Psoas muscle (tissue), 7 donors: ENCODE measurements at regions not wholly inside any gene's neighbourhood (a gene's known extent, or its start where the extent isn't known, plus 50 kb on each side); places are given as distances from the start of the nearest gene placed in this dataset.
"Not testable (repeated sequence)": the region's sequence is repeated elsewhere in the genome, so short reads cannot be mapped to it uniquely, and the experiment has no call there.

Experiments used
- ATAC-seq, 4 donors: fragments of 200-7000 bp; cut with Tn5 transposase; one replicate each; pipeline ENCODE4 v1.9.1; 2020; ENCODE audit warnings: moderate library complexity in 3 of 4, mild to moderate bottlenecking in 2 of 4
- DNase-seq, 2 donors: peaks; one replicate each; pipeline ENCODE4 v3.0.0-alpha.2; 2020
- H3K27ac ChIP-seq: fragments of 200-600 bp; one replicate; pipeline ENCODE4 v1.8.0; 2022
- H3K27me3 ChIP-seq, 3 donors: fragments of 200-600 bp in 1 of 3; one replicate each; pipeline versions ENCODE4 v1.6.1 to v1.8.0; 2013 to 2022; ENCODE audit warnings: low read length in 2 of 3, mild to moderate bottlenecking in 2 of 3, moderate library complexity in 1 of 3; ENCODE audit not compliant: insufficient read depth in 3 of 3
- H3K36me3 ChIP-seq, 2 donors: fragments of 200-600 bp in 1 of 2; one replicate each; pipeline versions ENCODE4 v1.6.1 to v1.8.0; 2013 to 2022; ENCODE audit warnings: low read depth in 1 of 2, mild to moderate bottlenecking in 1 of 2, moderate library complexity in 1 of 2; ENCODE audit not compliant: insufficient read depth in 1 of 2
- H3K4me1 ChIP-seq: fragments of 200-600 bp; one replicate; pipeline ENCODE4 v1.8.0; 2022
- H3K4me3 ChIP-seq: fragments of 200-600 bp; one replicate; pipeline ENCODE4 v1.8.0; 2022; ENCODE audit warnings: mild to moderate bottlenecking
- H3K9me3 ChIP-seq: fragments of 200-600 bp; one replicate; pipeline ENCODE4 v1.8.0; 2022
- CTCF ChIP-seq: fragments of 200-600 bp; IDR thresholded peaks from one replicate; pipeline ENCODE4 v1.8.0; 2022; ENCODE audit warnings: antibody characterized with exemption
- WGBS, 3 donors: extraction: QIAGEN DNeasy Blood & Tissue Kit; methylation state at CpG; one replicate each; pipeline versions ENCODE4 v1.1.6 to v1.1.7; 2013; 5-methylcytosine and 5-hydroxymethylcytosine counted together
- intact Hi-C, 2 donors: fragments of 100-400 bp; cut with DNase I; formaldehyde crosslinking; loops; one replicate each; pipeline versions ENCODE4 v1.11.0 to v1.14.2; 2022
- donor health status: healthy with polysubstance abuse.
- donor health status: DM: no; HTN: no; CAD: no; lungs with moderate emphysema.
- donor health status: Bipolar disorder and iron deficiency.
- donor health status: healthy.
- donor health status: DM: yes; HTN: yes; CAD: no.
- donor health status: DM: no; HTN: no; CAD: no.
- donor health status: DM: yes; HTN: yes; CAD: no.

GRCh38 chr2:131641414-131642206 lies 113.9 kb downstream of the CCDC74A start:
- 44 to 59% (median 44%) methylated on average over 3 of the region's 3 CpGs for WGBS, 3 donors
- Histone ChIP-seq H3K36me3 (no peaks in the 10 kb centered on the region), H3K9me3 (no peaks in the 10 kb centered on the region), H3K27ac (no peak overlapping the region), H3K27me3 (peaks cover 0 to 4% (median 0%) of the 10 kb centered on the region in 3 donors), H3K4me3 (no peak overlapping the region), H3K4me1 (no peaks in the 10 kb centered on the region)
- no peak for ATAC-seq
- intact Hi-C loops, result no loop called here
- no peak for TF ChIP-seq CTCF
- DNase-seq, result no peak

GRCh38 chr2:131643180-131643579 lies 115.5 kb downstream of the CCDC74A start:
- ATAC-seq, H3K9me3 ChIP-seq, H3K27ac ChIP-seq, DNase-seq, intact Hi-C loops, H3K4me1 ChIP-seq, H3K36me3 ChIP-seq, H3K4me3 ChIP-seq: not testable (repeated sequence)
- 65 to 70% (median 65%) methylated on average over 3 of the region's 3 CpGs for WGBS, 3 donors
- H3K27me3 ChIP-seq, result peaks cover 0 to 16% (median 2%) of the 10 kb centered on the region in 3 donors

- no peaks in the 10 kb centered on the region for H3K36me3 ChIP-seq
- no peak overlapping the region for H3K27ac ChIP-seq
- H3K4me1 ChIP-seq, result no peaks in the 10 kb centered on the region
- TF ChIP-seq CTCF, result no peak
- DNase-seq (no peak), ATAC-seq (no peak)
- intact Hi-C loops, result no loop called here
- H3K4me3 ChIP-seq, result no peak overlapping the region
- WGBS, 3 donors, result 89 to 91% (median 89%) methylated on average over 14 of the region's 14 CpGs
- H3K27me3 ChIP-seq, result peaks cover 0 to 16% (median 2%) of the 10 kb centered on the region in 3 donors
- no peaks in the 10 kb centered on the region for H3K9me3 ChIP-seq
Observed at GRCh38 chr2:131645177-131645765, 117.6 kb downstream of the CCDC74A start.

GRCh38 chr2:131646220-131646619 lies 118.5 kb downstream of the CCDC74A start:
- intact Hi-C loops, H3K4me3 ChIP-seq, H3K4me1 ChIP-seq, H3K9me3 ChIP-seq, H3K27ac ChIP-seq, ATAC-seq, H3K36me3 ChIP-seq, DNase-seq: not testable (repeated sequence)
- H3K27me3 ChIP-seq, result peaks cover 0 to 16% (median 2%) of the 10 kb centered on the region in 3 donors
- 87% methylated on average over 15 of the region's 15 CpGs for WGBS, 3 donors

- no peak for TF ChIP-seq CTCF
- H3K36me3 ChIP-seq, result no peaks in the 10 kb centered on the region
- intact Hi-C loops, result no loop called here
- H3K4me3 ChIP-seq, result peak overlapping the region; percentile 38
- DNase-seq (no peak), ATAC-seq (no peak)
- no peaks in the 10 kb centered on the region for H3K4me1 ChIP-seq
- H3K9me3 ChIP-seq, result no peaks in the 10 kb centered on the region
- H3K27ac ChIP-seq, result no peak overlapping the region
- peaks cover 0 to 16% (median 2%) of the 10 kb centered on the region in 3 donors for H3K27me3 ChIP-seq
- 25 to 58% (median 31%) methylated on average over 46 to 47 of the region's 47 CpGs for WGBS, 3 donors
Observed at GRCh38 chr2:131646669-131647297, 119.1 kb downstream of the CCDC74A start.

GRCh38 chr2:131648565-131648964 lies 120.9 kb downstream of the CCDC74A start:
- WGBS, 3 donors, result 67 to 74% (median 69%) methylated on average over 3 of the region's 3 CpGs
- intact Hi-C loops, DNase-seq, H3K36me3 ChIP-seq, H3K9me3 ChIP-seq, H3K4me1 ChIP-seq, ATAC-seq, H3K27ac ChIP-seq, H3K4me3 ChIP-seq: not testable (repeated sequence)
- H3K27me3 ChIP-seq, result peaks cover 0 to 16% (median 2%) of the 10 kb centered on the region in 3 donors

GRCh38 chr2:131652246-131652645 lies 124.6 kb downstream of the CCDC74A start:
- H3K4me3 ChIP-seq, H3K27me3 ChIP-seq, DNase-seq, H3K27ac ChIP-seq, H3K36me3 ChIP-seq, ATAC-seq, H3K4me1 ChIP-seq, H3K9me3 ChIP-seq, intact Hi-C loops: not testable (repeated sequence)
- 69 to 82% (median 78%) methylated on average over 3 of the region's 3 CpGs for WGBS, 3 donors

- H3K9me3 ChIP-seq, H3K4me3 ChIP-seq, H3K27me3 ChIP-seq, H3K27ac ChIP-seq, DNase-seq, H3K36me3 ChIP-seq, ATAC-seq, H3K4me1 ChIP-seq, intact Hi-C loops: not testable (repeated sequence)
- WGBS, 3 donors, result 80 to 82% (median 82%) methylated on average over 2 of the region's 2 CpGs
Observed at GRCh38 chr2:131654107-131654506, 126.4 kb downstream of the CCDC74A start.
